ENCODE measurements at regions not wholly inside any gene's neighbourhood (a gene's known extent, or its start where the extent isn't known, plus 50 kb on each side); places are given as distances from the start of the nearest gene placed in this dataset.

GRCh38 chr5:50923768-50924494, 257.5 kb downstream of the PARP8 start:
- TF ChIP-seq CTCF (IDR thresholded peaks at IDR 0.05; ENCODE audit: control extremely low read depth in 1 of 3, insufficient read depth in 1 of 3, low read depth in 1 of 3, low read length in 3 of 3): no peak
- no peak for TF ChIP-seq EZH2 (IDR thresholded peaks at IDR 0.05; ENCODE audit: low read depth, low read length, severe bottlenecking)
- no peak for TF ChIP-seq GABPA (IDR thresholded peaks at IDR 0.05; ENCODE audit: borderline replicate concordance, insufficient read depth, low read length)
- no peak for TF ChIP-seq CREB1 (IDR thresholded peaks at IDR 0.05)
- TF ChIP-seq CHD7 (IDR thresholded peaks at IDR 0.05; ENCODE audit: insufficient replicate concordance, low read length): no peak
- no peak for TF ChIP-seq TEAD4 (IDR thresholded peaks at IDR 0.05; ENCODE audit: low read depth, low read length)
- TF ChIP-seq CBX8 (IDR thresholded peaks at IDR 0.05; ENCODE audit: borderline replicate concordance, low read depth, low read length): no peak
- no peak for TF ChIP-seq POLR2A (IDR thresholded peaks at IDR 0.05; ENCODE audit: control extremely low read depth in 1 of 2, low read depth in 2 of 2, low read length in 2 of 2)
- TF ChIP-seq HDAC6 (IDR thresholded peaks at IDR 0.05; ENCODE audit: low read depth, low read length): no peak
- TF ChIP-seq TBP (IDR thresholded peaks at IDR 0.05; ENCODE audit: low read depth, low read length): no peak

Measured in H1 (cell line).